ENCODE measurements at regions not wholly inside any gene's neighbourhood (a gene's known extent, or its start where the extent isn't known, plus 50 kb on each side); places are given as distances from the start of the nearest gene placed in this dataset.

- TF ChIP-seq CTCF (IDR thresholded peaks at IDR 0.05; ENCODE audit: low read depth, low read length, missing input control) (no peak), REST (IDR thresholded peaks at IDR 0.05) (no peak), RAD21 (IDR thresholded peaks at IDR 0.05) (no peak), TAF1 (conservative IDR thresholded peaks at IDR 0.05) (no peak), MAX (IDR thresholded peaks at IDR 0.05) (no peak), GABPA (IDR thresholded peaks at IDR 0.05 in 1 of 2, conservative IDR thresholded peaks at IDR 0.05 in 1 of 2) (no peak), ZBTB33 (IDR thresholded peaks at IDR 0.05) (no peak), YY1 (IDR thresholded peaks at IDR 0.05) (no peak), SP1 (IDR thresholded peaks at IDR 0.05) (no peak), FOXA2 (IDR thresholded peaks at IDR 0.05) (no peak), RXRA (IDR thresholded peaks at IDR 0.05) (no peak), JUND (IDR thresholded peaks at IDR 0.05) (no peak), FOXA1 (IDR thresholded peaks at IDR 0.05) (no peak)
Measured at GRCh38 chr3:132116601-132117000, 81.8 kb upstream of the CPNE4 start.

Data from liver (tissue), 3 donors.